NCI-H146 treated with DMSO at 0.1 percent for 48 hours (cell line): ENCODE measurements at regions not wholly inside any gene's neighbourhood (a gene's known extent, or its start where the extent isn't known, plus 50 kb on each side); places are given as distances from the start of the nearest gene placed in this dataset.

Experiments
- DNase-seq: peaks from one replicate; lab custom pipeline; 2025; ENCODE audit not compliant: unreplicated experiment; lab: John Stamatoyannopoulos, UW

- no peak for DNase-seq
Observed at GRCh38 chr13:73857106-73857505, 277.1 kb downstream of the KLF12 start.

DNA sequence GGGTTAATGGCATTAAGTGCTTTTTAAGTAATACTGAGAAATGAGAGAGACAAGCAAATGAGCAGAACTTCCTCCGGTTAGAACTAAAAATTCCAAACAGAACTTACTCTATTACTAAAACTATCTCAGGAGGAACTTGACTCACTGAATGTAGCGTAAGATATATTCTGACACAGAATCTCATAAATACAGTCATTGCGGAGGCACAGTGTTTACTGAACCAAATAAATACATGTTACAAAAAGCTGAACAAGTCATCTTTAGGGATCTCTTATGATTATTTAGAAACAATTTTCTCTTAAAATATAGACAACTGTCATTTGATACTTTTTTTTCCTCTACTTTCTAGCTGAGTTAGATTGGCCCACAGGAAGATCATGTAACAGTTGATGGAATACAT lies 283.1 kb downstream of the KLF12 start:
- no peak for DNase-seq

DNA sequence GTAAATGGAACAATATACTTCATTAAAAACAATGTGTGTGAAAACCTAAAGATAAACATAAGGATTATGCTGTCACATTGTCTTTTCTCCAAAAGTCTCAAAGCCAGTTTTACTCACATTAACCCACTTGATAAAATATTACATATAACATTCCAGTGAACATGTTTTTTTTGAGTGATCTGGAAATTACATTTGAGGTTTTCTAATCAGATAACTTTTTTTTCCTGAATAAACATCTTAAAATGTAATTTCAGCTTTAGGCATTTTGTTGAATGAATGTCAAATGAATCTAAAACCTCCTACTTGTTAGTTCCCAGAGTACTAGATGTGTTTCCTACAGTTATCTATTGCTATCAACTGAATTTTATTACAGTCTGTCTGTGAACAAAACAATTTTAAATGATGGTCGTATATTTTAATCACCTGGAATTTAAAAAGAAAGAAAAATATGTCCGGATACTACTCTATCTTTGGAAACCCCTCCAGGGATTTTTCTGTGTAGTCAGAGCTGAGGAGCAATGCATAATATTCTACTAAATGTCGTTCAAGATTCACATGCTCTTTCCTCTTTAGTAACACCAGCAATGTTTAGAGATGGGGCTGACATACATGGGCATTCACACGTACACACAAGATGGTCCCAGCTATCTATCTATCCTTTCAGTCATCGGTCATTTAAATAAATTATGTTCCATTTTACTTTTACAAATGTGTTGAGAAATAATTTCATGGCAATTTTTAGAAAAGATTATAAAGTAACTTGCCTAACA lies 283.9 kb downstream of the KLF12 start:
- no peak for DNase-seq

DNA sequence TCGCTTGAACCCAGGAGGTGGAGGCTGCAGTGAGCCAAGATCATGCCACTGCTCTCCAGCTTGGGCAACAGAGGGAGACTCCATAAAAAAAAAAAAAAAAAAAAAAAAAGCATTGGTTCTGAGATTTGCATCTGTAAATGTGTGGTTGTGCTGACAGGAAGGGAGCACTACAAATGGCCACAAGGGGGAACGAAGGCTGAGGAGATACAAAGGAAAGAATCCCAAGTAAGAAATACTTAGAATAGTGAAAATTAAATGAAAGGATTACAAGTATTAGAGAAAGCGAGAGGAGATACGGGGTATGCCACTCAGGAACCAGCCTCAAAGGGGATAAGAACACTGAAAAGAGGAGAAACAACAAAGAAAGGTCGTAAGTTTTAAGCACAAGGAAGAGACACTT lies 284.9 kb downstream of the KLF12 start:
- DNase-seq, result peak; percentile 13

GRCh38 chr13:73844986-73845385 lies 289.2 kb downstream of the KLF12 start:
- DNase-seq, result no peak

- no peak for DNase-seq
Observed at GRCh38 chr13:73842626-73843025, 291.6 kb downstream of the KLF12 start.

DNA sequence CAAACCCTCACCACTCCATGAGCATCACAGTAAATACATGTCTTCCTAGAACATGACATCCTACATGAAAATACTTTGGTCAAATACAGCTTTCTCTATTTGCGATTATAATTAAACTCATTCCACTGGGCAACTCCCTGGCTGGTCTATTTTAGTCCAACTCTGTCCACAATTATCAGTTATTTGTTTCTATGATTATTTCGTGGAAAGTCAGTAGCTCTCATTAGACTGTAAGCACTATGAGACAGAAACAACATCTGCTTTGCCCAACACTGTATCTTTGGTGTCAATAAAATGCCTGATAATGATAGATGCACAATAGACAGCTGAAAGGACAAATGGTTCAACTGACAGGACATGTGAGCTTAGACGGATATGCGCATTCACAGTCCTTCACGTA lies 292.0 kb downstream of the KLF12 start:
- DNase-seq, result no peak

DNA sequence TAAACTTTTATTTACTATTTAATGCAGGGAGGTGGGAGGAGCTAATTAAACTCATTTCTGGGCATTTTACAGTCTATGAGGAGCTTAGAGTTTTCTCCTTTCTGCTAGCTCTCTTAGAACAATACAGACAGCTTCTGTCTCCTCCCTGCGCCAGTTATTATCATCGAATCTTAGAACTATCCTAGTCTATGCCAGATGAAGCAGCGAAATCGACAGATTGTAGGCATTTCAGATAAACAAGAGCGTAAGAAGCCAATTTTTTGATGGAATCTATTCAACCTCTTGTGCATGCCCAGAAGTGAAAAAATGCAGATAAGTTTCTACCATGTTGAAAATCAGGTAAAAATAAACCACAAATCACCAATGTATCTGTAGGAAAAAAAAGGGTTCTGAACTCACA lies 297.1 kb downstream of the KLF12 start:
- no peak for DNase-seq

DNA sequence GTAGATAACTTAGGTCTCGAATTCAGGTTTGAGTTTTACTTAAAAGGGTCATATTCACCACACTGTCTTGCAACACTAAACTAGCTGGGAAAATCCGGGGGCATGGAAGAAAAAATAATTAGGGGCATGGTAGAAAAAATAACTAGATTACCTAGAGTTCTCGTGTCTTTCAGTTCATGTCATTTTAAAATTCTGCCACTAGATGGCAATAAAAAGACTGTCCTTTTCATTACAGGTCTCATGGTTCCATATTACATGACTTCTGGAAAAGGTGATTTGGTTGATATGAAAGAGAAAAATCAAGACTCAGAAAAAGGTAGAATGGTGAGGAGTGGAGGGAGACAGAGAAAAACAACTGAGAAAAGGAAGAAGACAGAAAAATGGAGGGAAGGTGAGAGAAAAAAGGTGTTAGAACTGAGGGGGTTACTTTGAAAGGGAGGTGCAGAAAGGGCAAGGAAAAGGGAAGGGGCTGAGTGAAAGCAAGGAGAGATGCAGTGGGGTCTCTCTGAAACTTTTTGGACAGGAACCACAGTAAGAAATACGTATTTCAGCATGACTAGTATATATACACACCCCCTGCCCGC lies 299.0 kb downstream of the KLF12 start:
- peak; percentile 51 for DNase-seq

GRCh38 chr13:73833325-73834070 lies 300.7 kb downstream of the KLF12 start:
- no peak for DNase-seq

DNA sequence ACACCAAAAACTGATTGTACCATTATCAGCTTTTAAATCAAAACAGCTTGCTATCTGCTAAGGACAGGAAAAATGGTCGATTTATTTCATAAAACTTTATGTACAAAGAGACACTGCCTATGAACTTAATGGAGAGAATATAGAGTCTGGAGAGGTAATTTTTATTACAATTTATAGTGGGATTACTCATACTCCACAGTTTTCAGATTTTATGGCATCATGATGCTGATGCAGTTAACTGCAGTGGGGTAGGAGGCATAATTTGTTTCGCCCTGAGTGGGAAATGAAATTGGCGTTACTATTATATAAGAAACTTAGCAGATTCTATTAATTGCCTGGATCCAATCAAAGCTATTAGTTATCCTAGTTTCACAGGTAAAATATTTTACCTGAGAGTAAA lies 301.4 kb downstream of the KLF12 start:
- no peak for DNase-seq

DNA sequence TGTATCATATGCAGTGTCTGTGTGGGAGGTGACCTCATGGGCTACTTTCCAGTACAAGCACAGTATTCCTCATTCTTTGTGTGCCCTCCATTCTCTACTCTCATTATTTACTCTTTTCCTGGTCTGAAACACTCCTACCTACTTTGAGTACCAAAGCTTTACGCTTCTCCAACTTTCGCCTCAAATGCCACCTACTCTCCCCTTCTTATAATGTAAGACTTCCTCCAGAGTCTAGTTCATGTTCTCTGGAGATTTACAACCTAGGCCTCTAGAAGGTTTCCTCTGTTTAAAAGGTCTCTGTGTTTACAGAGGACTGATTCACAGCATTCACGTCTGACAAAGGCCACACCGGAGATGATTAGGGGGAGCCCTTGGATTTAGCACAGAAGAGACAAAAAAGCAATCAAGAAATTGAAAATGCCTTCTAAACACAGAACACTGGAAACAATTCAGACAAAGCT lies 302.0 kb downstream of the KLF12 start:
- no peak for DNase-seq

DNA sequence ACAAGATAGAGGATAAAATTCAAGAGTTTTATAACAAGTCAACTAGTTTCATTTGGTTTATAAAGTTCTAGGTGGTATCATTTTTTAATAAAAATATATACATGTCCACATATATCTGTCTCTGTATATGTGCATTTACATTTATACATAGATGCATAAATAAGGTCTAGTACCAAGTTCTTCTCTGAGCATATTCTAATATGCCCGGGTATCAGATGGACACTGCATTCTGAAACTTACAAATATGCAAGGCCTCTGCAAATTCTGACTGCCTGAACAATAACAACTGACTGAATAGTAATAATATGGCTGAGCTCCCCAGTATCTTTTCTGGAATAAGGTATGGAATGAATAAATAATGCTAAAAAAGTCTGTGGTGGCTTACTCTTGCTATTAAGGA lies 304.8 kb downstream of the KLF12 start:
- DNase-seq, result no peak

- DNase-seq, result no peak
Observed at GRCh38 chr13:73828811-73829210, 305.4 kb downstream of the KLF12 start.

- no peak for DNase-seq
Observed at GRCh38 chr13:73827434-73827833, 306.8 kb downstream of the KLF12 start.

GRCh38 chr13:73825143-73825542 lies 309.1 kb downstream of the KLF12 start:
- DNase-seq, result no peak

DNA sequence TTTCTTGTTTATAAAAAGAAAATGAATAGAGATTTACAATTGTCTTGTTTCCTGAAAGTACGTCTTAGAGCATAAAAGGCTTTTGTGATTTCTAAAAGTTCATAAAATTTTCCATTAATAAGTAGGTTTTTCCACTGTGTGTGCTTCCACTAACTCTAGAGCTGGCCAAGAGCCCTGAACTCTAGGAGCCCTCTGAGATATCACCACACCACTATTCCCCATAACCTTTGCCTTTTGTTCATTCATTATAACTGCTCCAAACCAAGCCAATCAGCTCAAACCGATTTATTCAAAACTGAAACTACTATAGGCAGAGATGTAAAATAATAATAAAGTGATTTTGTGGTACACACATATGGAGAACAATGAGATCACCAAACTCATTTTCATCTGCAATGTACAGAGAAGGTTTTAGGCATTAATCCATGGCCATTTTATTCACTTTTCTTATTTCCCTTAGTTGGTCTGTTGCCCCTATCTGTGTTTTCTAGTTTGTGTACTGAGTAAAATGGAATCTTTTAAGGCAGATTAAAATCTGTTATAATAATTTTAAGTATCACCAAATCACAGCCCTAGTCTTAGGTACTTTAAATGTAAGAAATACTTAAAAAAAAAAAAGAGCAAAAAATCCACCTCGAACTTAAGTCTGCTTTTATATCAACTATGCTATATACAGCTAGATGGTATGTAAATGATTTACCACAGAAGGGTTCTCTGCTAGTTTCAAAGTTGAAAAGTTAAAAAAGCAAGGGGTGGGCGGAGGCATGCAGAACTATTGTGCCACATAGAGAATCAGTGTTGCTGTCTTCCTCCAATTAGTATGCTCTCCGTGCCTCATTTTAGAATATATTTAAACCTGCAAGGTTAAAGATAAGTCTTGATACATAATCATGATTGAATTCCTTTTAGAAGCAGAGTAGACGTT lies 311.3 kb downstream of the KLF12 start:
- no peak for DNase-seq

DNA sequence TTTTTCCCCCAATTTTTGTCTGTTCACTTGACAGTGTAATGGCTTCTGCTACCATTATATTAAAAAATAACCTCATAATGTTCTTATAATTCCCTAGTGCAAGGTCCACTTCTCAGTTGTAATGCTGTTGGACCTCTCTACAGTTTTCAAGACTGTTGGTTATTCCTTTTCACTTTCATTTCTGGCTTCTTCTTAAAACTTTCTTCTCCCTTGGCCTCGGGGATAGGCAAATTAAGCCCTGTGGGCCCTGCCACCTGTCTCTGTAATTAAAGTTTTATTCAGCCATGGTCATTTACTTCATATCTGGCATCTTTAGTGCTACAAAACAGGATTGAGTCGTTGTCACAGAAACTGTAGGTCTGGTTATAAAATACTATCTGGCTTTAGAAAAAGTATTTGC lies 313.5 kb downstream of the KLF12 start:
- DNase-seq, result no peak

GRCh38 chr13:73820285-73820684 lies 313.9 kb downstream of the KLF12 start:
- no peak for DNase-seq

DNA sequence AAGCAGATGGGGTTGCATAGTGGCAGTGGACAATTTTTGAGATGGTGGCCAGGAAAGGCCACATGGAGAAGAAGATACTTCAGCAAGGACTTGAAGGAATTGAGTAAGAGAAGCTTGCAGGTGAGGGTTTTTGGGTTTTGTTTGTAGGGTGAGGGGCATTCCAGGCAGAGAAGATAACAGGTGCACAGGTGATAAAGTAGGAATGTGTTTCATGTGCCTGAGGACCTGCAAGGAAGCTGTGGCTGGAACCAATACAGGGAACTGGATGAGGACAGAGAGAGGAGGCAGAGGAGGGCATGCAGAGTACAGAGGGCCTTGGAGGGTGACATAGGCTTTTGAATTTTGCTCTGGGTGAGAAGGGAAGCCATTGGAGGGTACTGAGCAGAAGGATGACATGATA lies 314.5 kb downstream of the KLF12 start:
- no peak for DNase-seq

DNA sequence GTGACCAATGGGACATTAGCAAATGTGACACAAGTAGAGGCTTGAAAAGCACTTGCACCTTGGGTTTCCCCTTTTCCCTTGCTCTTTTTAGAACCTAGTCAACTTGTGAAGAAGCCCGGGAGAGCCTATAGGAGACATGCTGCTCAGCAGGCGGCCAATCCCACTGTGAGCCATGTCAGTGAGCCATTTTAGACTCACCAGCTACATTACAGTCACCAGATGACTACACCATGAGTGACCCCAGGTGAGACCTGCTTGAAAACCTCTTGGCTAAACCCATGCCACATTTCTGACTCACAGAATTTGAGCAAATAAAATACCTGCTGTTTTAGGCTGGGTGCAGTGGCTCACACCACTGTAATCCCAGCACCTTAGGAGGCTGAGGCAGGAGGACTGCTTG lies 317.5 kb downstream of the KLF12 start:
- DNase-seq, result no peak
